Kidney (tissue), 13 donors: ENCODE measurements at regions not wholly inside any gene's neighbourhood (a gene's known extent, or its start where the extent isn't known, plus 50 kb on each side); places are given as distances from the start of the nearest gene placed in this dataset.

ENCODE experiments used
- DNase-seq, 5 donors: peaks; one replicate each; pipeline ENCODE4 v3.0.0-alpha.2; 2013 to 2020
- FAIRE-seq: peaks from 2 replicates; lab custom pipeline; 2012; peaks lifted over from hg19 to GRCh38; lab: Jason Lieb, UNC
- H3K27ac ChIP-seq, 2 donors: one replicate each; pipeline ENCODE4 v1.7.0; 2013; ENCODE audit warnings: low read depth in 2 of 2, low read length in 2 of 2, inconsistent platforms in 1 of 2
- H3K27me3 ChIP-seq: one replicate; pipeline ENCODE4 v1.7.1; 2013; ENCODE audit warnings: low read length, inconsistent platforms; ENCODE audit not compliant: control insufficient read depth, insufficient read depth
- H3K36me3 ChIP-seq, 3 donors: one replicate each; pipeline versions ENCODE4 v1.7.0 to v1.7.1; 2013; ENCODE audit warnings: low read length in 3 of 3, control low read depth in 1 of 3, inconsistent platforms in 1 of 3; ENCODE audit not compliant: insufficient read depth in 3 of 3, control insufficient read depth in 2 of 3
- H3K4me1 ChIP-seq, 3 donors: one replicate each; pipeline versions ENCODE4 v1.7.0 to v1.7.1; 2013; ENCODE audit warnings: low read length in 3 of 3, inconsistent platforms in 1 of 3, low read depth in 1 of 3; ENCODE audit not compliant: control insufficient read depth in 2 of 3, insufficient read depth in 2 of 3
- H3K4me3 ChIP-seq, 3 donors: one replicate each; pipeline versions ENCODE4 v1.7.0 to v1.8.1; 2013; ENCODE audit warnings: low read length in 3 of 3, control low read depth in 1 of 3, inconsistent platforms in 1 of 3
- H3K9ac ChIP-seq, 3 donors: one replicate each; pipeline versions ENCODE4 v1.7.0 to v1.7.1; 2013; ENCODE audit warnings: low read length in 3 of 3, control low read depth in 1 of 3, inconsistent platforms in 1 of 3
- H3K9me3 ChIP-seq, 3 donors: one replicate each; pipeline versions ENCODE4 v1.7.0 to v1.7.1; 2013; ENCODE audit warnings: low read length in 3 of 3, control low read depth in 1 of 3, inconsistent platforms in 1 of 3; ENCODE audit not compliant: control insufficient read depth in 2 of 3, insufficient read depth in 1 of 3
- CTCF ChIP-seq: IDR thresholded peaks from 3 replicates; pipeline ENCODE4 v1.5.1; 2012; ENCODE audit warnings: mild to moderate bottlenecking, moderate library complexity, borderline replicate concordance; ENCODE audit not compliant: insufficient read depth; ENCODE audit errors: extremely low read depth
- intact Hi-C: fragments of 100-400 bp; cut with DNase I; formaldehyde crosslinking; loops from one replicate; pipeline ENCODE4 v1.11.1; 2022
- donor health status: control.
- donor health status: control.
- donor health status: control.
- donor health status: control.
- donor health status: control.
- donor health status: DM: yes; HTN: yes; CAD: no.
- donor health status: Normal renal cell carcinoma (clear cell type).

GRCh38 chr12:111006621-111007020 lies 86.2 kb upstream of the MYL2 start:
- no peaks in the 10 kb centered on the region for H3K9me3 ChIP-seq
- no peaks in the 10 kb centered on the region for H3K36me3 ChIP-seq
- no peaks in the 10 kb centered on the region for H3K27me3 ChIP-seq
- H3K9ac ChIP-seq: no peak overlapping the region
- TF ChIP-seq CTCF: no peak
- FAIRE-seq (no peak), DNase-seq (no peak)
- intact Hi-C loops: no loop called here
- no peaks in the 10 kb centered on the region for H3K4me1 ChIP-seq
- H3K27ac ChIP-seq: no peak overlapping the region
- no peak overlapping the region for H3K4me3 ChIP-seq

- TF ChIP-seq CTCF: no peak
- H3K27me3 ChIP-seq: no peaks in the 10 kb centered on the region
- H3K9me3 ChIP-seq: peaks cover 0 to 24% (median 3%) of the 10 kb centered on the region in 3 donors
- intact Hi-C loops: no loop called here
- no peaks in the 10 kb centered on the region for H3K36me3 ChIP-seq
- FAIRE-seq: no peak
- no peak overlapping the region for H3K9ac ChIP-seq
- no peaks in the 10 kb centered on the region for H3K4me1 ChIP-seq
- H3K27ac ChIP-seq: no peak overlapping the region
- DNase-seq: no peak
- H3K4me3 ChIP-seq: no peak overlapping the region
Measured at GRCh38 chr12:110998971-110999370, 78.6 kb upstream of the MYL2 start.

- DNase-seq: no peak
- Histone ChIP-seq H3K9me3 (peaks cover 0 to 24% (median 3%) of the 10 kb centered on the region in 3 donors), H3K27ac (no peak overlapping the region), H3K9ac (no peak overlapping the region), H3K4me3 (no peak overlapping the region), H3K4me1 (no peaks in the 10 kb centered on the region), H3K36me3 (no peaks in the 10 kb centered on the region), H3K27me3 (no peaks in the 10 kb centered on the region)
- FAIRE-seq: no peak
- intact Hi-C loops: no loop called here
- TF ChIP-seq CTCF: no peak
Measured at GRCh38 chr12:110998165-110998564, 77.8 kb upstream of the MYL2 start.

GRCh38 chr12:110996415-110996814 lies 76.0 kb upstream of the MYL2 start:
- H3K4me1 ChIP-seq: no peaks in the 10 kb centered on the region
- FAIRE-seq: no peak
- DNase-seq: no peak
- intact Hi-C loops: no loop called here
- H3K36me3 ChIP-seq: no peaks in the 10 kb centered on the region
- no peak for TF ChIP-seq CTCF
- no peaks in the 10 kb centered on the region for H3K27me3 ChIP-seq
- no peak overlapping the region for H3K27ac ChIP-seq
- H3K4me3 ChIP-seq: no peak overlapping the region
- no peak overlapping the region for H3K9ac ChIP-seq
- H3K9me3 ChIP-seq: peaks cover 0 to 24% (median 3%) of the 10 kb centered on the region in 3 donors
